ENCODE measurements at regions not wholly inside any gene's neighbourhood (a gene's known extent, or its start where the extent isn't known, plus 50 kb on each side); places are given as distances from the start of the nearest gene placed in this dataset.

DNA sequence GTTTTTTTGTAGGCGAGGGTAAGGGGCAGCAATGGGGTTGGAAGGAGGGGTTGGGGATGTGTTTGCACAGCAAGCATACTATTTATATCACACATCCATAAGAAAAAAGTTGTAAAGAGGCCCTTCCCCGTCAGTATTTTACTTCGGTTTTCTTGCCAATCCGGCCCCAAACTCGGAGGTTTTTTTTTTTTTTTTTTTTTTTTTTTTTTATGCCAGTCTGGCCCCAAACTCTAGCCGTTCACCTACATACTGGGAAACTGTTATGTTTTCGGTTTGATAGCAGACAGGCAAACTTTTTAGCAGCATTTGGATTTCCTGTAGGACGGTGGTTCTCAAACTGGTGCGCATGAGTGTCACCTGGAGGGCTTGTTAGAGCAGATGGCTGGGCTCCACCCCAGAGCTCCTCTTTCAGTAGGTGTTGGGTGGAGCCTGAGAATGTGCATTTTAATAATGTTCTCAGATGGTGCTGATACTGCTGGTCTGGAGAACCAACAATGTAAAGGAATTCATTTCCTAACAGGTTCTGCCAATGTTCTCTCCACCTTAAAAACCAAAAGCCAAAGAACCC is 76.5 kb upstream of the ZBED5 start:
- ATAC-seq, result no peak
- TF ChIP-seq OSR1 (CRISPR knock-in tag; IDR thresholded peaks at IDR 0.05) (no peak), ARNTL (CRISPR knock-in tag; IDR thresholded peaks at IDR 0.05; ENCODE audit: borderline replicate concordance, low read depth) (no peak), PPARA (CRISPR knock-in tag; IDR thresholded peaks at IDR 0.05; ENCODE audit: borderline replicate concordance) (no peak), GLIS3 (CRISPR knock-in tag; IDR thresholded peaks at IDR 0.05) (no peak), ZNF8 (CRISPR knock-in tag; IDR thresholded peaks at IDR 0.05) (no peak)

DNA sequence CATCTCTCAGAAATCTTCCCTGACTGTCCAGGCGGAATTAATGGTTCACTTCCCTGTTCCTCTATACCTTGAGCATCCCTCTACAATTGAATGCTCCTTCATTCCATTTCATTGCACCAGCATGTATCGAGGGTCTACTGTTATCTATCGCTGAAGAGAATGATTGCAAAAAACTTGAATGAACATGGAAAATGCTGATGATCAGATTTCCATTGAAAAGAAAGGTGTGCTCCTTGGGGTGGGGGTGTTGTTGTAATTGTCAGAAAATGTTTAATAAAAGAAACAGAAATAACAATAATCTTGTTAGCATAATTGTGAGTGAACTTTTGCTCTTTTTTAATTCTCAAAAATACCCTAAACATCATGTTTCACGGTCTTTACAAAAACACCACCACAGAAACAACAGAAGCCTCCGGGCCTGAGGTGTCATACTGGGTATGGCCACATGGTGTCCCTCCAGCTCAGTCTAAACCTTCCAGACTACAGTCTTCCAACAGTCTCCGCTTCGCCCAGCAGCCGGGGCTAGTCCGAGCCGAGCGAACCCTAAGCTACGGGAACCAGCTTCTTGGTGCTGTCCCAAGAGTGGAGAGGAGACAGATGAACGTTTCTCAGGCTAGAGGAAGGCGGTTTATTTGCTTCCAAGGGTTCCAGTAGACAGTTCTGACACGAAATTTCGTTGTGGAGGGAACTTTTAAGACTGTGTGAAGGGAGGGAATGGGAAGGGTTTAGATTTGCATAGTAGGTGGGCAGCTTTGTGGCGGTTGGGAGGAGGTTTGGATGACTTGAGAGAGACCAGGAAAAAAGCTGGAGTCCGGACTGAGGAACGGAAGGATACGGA is 75.8 kb upstream of the ZBED5 start:
- ATAC-seq, result peak; percentile 89
- TF ChIP-seq GLIS3 (CRISPR knock-in tag; IDR thresholded peaks at IDR 0.05), result no peak
- TF ChIP-seq, protein P1, sequence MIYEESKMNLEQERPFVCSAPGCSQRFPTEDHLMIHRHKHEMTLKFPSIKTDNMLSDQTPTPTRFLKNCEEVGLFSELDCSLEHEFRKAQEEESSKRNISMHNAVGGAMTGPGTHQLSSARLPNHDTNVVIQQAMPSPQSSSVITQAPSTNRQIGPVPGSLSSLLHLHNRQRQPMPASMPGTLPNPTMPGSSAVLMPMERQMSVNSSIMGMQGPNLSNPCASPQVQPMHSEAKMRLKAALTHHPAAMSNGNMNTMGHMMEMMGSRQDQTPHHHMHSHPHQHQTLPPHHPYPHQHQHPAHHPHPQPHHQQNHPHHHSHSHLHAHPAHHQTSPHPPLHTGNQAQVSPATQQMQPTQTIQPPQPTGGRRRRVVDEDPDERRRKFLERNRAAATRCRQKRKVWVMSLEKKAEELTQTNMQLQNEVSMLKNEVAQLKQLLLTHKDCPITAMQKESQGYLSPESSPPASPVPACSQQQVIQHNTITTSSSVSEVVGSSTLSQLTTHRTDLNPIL (CRISPR knock-in tag; IDR thresholded peaks at IDR 0.05; ENCODE audit: low read depth), result no peak
- no peak for TF ChIP-seq ZFP30 (CRISPR knock-in tag; IDR thresholded peaks at IDR 0.05)
- TF ChIP-seq PATZ1 (CRISPR knock-in tag; IDR thresholded peaks at IDR 0.05; ENCODE audit: borderline replicate concordance), result no peak
- TF ChIP-seq PPARA (CRISPR knock-in tag; IDR thresholded peaks at IDR 0.05; ENCODE audit: borderline replicate concordance), result no peak
- TF ChIP-seq ESRRG (CRISPR knock-in tag; IDR thresholded peaks at IDR 0.05), result no peak
- TF ChIP-seq, protein P2, sequence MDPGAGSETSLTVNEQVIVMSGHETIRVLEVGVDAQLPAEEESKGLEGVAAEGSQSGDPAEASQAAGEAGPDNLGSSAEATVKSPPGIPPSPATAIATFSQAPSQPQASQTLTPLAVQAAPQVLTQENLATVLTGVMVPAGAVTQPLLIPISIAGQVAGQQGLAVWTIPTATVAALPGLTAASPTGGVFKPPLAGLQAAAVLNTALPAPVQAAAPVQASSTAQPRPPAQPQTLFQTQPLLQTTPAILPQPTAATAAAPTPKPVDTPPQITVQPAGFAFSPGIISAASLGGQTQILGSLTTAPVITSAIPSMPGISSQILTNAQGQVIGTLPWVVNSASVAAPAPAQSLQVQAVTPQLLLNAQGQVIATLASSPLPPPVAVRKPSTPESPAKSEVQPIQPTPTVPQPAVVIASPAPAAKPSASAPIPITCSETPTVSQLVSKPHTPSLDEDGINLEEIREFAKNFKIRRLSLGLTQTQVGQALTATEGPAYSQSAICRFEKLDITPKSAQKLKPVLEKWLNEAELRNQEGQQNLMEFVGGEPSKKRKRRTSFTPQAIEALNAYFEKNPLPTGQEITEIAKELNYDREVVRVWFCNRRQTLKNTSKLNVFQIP (CRISPR knock-in tag; IDR thresholded peaks at IDR 0.05; ENCODE audit: borderline replicate concordance, low read depth), result no peak
- TF ChIP-seq, protein P3, sequence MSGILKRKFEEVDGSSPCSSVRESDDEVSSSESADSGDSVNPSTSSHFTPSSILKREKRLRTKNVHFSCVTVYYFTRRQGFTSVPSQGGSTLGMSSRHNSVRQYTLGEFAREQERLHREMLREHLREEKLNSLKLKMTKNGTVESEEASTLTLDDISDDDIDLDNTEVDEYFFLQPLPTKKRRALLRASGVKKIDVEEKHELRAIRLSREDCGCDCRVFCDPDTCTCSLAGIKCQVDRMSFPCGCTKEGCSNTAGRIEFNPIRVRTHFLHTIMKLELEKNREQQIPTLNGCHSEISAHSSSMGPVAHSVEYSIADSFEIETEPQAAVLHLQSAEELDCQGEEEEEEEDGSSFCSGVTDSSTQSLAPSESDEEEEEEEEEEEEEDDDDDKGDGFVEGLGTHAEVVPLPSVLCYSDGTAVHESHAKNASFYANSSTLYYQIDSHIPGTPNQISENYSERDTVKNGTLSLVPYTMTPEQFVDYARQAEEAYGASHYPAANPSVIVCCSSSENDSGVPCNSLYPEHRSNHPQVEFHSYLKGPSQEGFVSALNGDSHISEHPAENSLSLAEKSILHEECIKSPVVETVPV (CRISPR knock-in tag; IDR thresholded peaks at IDR 0.05), result no peak
- TF ChIP-seq ZC3H10 (CRISPR knock-in tag; IDR thresholded peaks at IDR 0.05), result no peak
- TF ChIP-seq ZNF8 (CRISPR knock-in tag; IDR thresholded peaks at IDR 0.05), result no peak
- TF ChIP-seq TOX (CRISPR knock-in tag; IDR thresholded peaks at IDR 0.05; ENCODE audit: borderline replicate concordance), result no peak

DNA sequence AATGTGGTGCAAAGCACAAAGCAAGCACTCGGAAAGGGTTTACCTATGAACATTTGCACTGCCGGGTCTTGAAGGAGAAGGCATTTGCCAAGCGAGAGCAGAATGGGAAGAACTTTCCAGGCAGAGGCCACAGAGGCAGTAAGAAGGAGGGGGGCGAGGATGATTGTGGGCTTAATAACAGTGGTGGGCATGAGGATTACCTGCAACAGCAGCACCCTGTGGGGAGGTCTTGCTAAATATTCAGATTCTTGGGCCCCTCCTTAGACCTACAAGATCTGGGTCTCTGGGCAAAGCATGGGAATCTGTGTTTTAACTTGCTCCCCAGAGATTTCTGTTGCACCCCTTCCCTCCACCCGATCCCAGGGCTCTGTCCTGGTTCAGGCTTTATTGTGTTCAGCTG is 75.1 kb upstream of the ZBED5 start:
- ATAC-seq, result no peak
- TF ChIP-seq ZNF8 (CRISPR knock-in tag; IDR thresholded peaks at IDR 0.05), result no peak
- no peak for TF ChIP-seq TSHZ2 (CRISPR knock-in tag; IDR thresholded peaks at IDR 0.05)
- no peak for TF ChIP-seq PATZ1 (CRISPR knock-in tag; IDR thresholded peaks at IDR 0.05; ENCODE audit: borderline replicate concordance)
- TF ChIP-seq ZC3H10 (CRISPR knock-in tag; IDR thresholded peaks at IDR 0.05), result no peak
- TF ChIP-seq RARB (CRISPR knock-in tag; IDR thresholded peaks at IDR 0.05), result no peak
- no peak for TF ChIP-seq OSR1 (CRISPR knock-in tag; IDR thresholded peaks at IDR 0.05)
- no peak for TF ChIP-seq TOX (CRISPR knock-in tag; IDR thresholded peaks at IDR 0.05; ENCODE audit: borderline replicate concordance)
- TF ChIP-seq GLIS3 (CRISPR knock-in tag; IDR thresholded peaks at IDR 0.05), result no peak
- TF ChIP-seq TCF4 (CRISPR knock-in tag; IDR thresholded peaks at IDR 0.05; ENCODE audit: borderline replicate concordance), result no peak
- no peak for TF ChIP-seq ZFP30 (CRISPR knock-in tag; IDR thresholded peaks at IDR 0.05)
- no peak for TF ChIP-seq BACH2 (CRISPR knock-in tag; IDR thresholded peaks at IDR 0.05; ENCODE audit: borderline replicate concordance)
- TF ChIP-seq, protein P3 (CRISPR knock-in tag; IDR thresholded peaks at IDR 0.05), result no peak
- no peak for TF ChIP-seq ISL1 (CRISPR knock-in tag; IDR thresholded peaks at IDR 0.05)
- TF ChIP-seq PPARA (CRISPR knock-in tag; IDR thresholded peaks at IDR 0.05; ENCODE audit: borderline replicate concordance), result no peak
- TF ChIP-seq, protein P1 (CRISPR knock-in tag; IDR thresholded peaks at IDR 0.05; ENCODE audit: low read depth), result no peak
- no peak for TF ChIP-seq ZFP3 (CRISPR knock-in tag; IDR thresholded peaks at IDR 0.05)

Measured in SK-N-SH treated with all-trans-retinoic acid at 6 μM for 48 hours (cell line).